IMR-90 (cell line): ENCODE measurements at regions not wholly inside any gene's neighbourhood (a gene's known extent, or its start where the extent isn't known, plus 50 kb on each side); places are given as distances from the start of the nearest gene placed in this dataset.

Source experiments
- ATAC-seq: fragments of 200-7000 bp; cut with Tn5 transposase; 2 replicates; pipeline ENCODE4 v1.9.1; 2020; ENCODE audit warnings: low read depth, mild to moderate bottlenecking, moderate library complexity
- BruUV-seq: library from RNA; stranded (reverse); fragments of 400-500 nt; replicated peaks from 2 replicates; lab custom pipeline; 2021; lab: Mats Ljungman, UMichigan
- CTCF ChIA-PET: fragments of 300-600 bp; formaldehyde crosslinking; extraction: SDS; loops from one replicate; lab custom pipeline; 2021; ENCODE audit warnings: antibody characterized with exemption; lab: Yijun Ruan, JAX
- POLR2A ChIA-PET: fragments of 300-600 bp; sonication (Branson Sonifier 250); formaldehyde crosslinking; loops from one replicate; lab custom pipeline; 2022; ENCODE audit warnings: antibody characterized with exemption; ENCODE audit not compliant: unreplicated experiment; lab: Charles Lee
- DNase-seq: peaks from one replicate; pipeline ENCODE4 v3.0.0; 2013
- H2AFZ ChIP-seq: replicated peaks from 2 replicates; pipeline ENCODE3; 2013; ENCODE audit warnings: low read length, mild to moderate bottlenecking; ENCODE audit not compliant: poor library complexity
- H2AK5ac ChIP-seq: 2 replicates; pipeline ENCODE4 v1.6.1; 2013; ENCODE audit warnings: low read depth, low read length, inconsistent platforms
- H2AK9ac ChIP-seq: replicated peaks from 2 replicates; pipeline ENCODE3; 2013; ENCODE audit warnings: mild to moderate bottlenecking, low read depth, low read length, moderate library complexity; ENCODE audit not compliant: poor library complexity
- H2BK120ac ChIP-seq: 2 replicates; pipeline ENCODE4 v1.6.1; 2013; ENCODE audit warnings: low read depth, low read length, inconsistent platforms
- H2BK15ac ChIP-seq: 3 replicates; pipeline ENCODE4 v1.6.1; 2013; ENCODE audit warnings: low read depth, low read length, inconsistent platforms
- H2BK20ac ChIP-seq: 2 replicates; pipeline ENCODE4 v1.6.1; 2013; ENCODE audit warnings: low read depth, mild to moderate bottlenecking, inconsistent platforms, low read length, moderate library complexity
- H2BK5ac ChIP-seq: 2 replicates; pipeline ENCODE4 v1.6.1; 2013; ENCODE audit warnings: mild to moderate bottlenecking, low read depth, low read length, inconsistent platforms; ENCODE audit not compliant: poor library complexity, severe bottlenecking
- H3K14ac ChIP-seq: replicated peaks from 2 replicates; pipeline ENCODE4 v1.6.1; 2013; ENCODE audit warnings: low read depth, low read length, inconsistent platforms
- H3K18ac ChIP-seq: 2 replicates; pipeline ENCODE4 v1.6.1; 2013; ENCODE audit warnings: low read depth, low read length, control low read depth
- H3K23ac ChIP-seq: 2 replicates; pipeline ENCODE4 v1.6.1; 2013; ENCODE audit warnings: low read depth, low read length, inconsistent platforms
- H3K27ac ChIP-seq: 2 replicates; pipeline ENCODE4 v1.5.1; 2013; ENCODE audit warnings: mild to moderate bottlenecking, control low read depth, low read length; ENCODE audit not compliant: insufficient read depth
- H3K27me3 ChIP-seq: 2 replicates; pipeline ENCODE4 v1.6.1; 2013; ENCODE audit warnings: low read length; ENCODE audit not compliant: control insufficient read depth, insufficient read depth
- H3K36me3 ChIP-seq: 2 replicates; pipeline ENCODE4 v1.6.1; 2013; ENCODE audit warnings: low read length, mixed read lengths; ENCODE audit not compliant: control insufficient read depth, insufficient read depth
- H3K4ac ChIP-seq: 2 replicates; pipeline ENCODE4 v1.6.1; 2013; ENCODE audit warnings: low read depth, low read length, inconsistent platforms
- H3K4me1 ChIP-seq: 2 replicates; pipeline ENCODE4 v1.6.1; 2013; ENCODE audit warnings: low read length, mixed read lengths; ENCODE audit not compliant: control insufficient read depth, insufficient read depth
- H3K4me2 ChIP-seq: 2 replicates; pipeline ENCODE4 v1.6.1; 2013; ENCODE audit warnings: low read depth, mild to moderate bottlenecking, control low read depth, low read length, moderate library complexity
- H3K4me3 ChIP-seq: 2 replicates; pipeline ENCODE4 v1.5.1; 2013; ENCODE audit warnings: low read depth, mild to moderate bottlenecking, control low read depth, low read length, moderate library complexity; ENCODE audit not compliant: insufficient read depth
- H3K56ac ChIP-seq: 2 replicates; pipeline ENCODE4 v1.6.1; 2013; ENCODE audit warnings: low read length, inconsistent platforms; ENCODE audit not compliant: insufficient read depth; ENCODE audit errors: extremely low read depth
- H3K79me1 ChIP-seq, 2 experiments: 2 replicates each; pipeline ENCODE4 v1.6.1; 2013; ENCODE audit warnings: low read length in 2 of 2, inconsistent platforms in 1 of 2, low read depth in 1 of 2
- H3K9ac ChIP-seq: 2 replicates; pipeline ENCODE4 v1.6.1; 2013; ENCODE audit warnings: low read depth, low read length, control low read depth
- H3K9me1 ChIP-seq: 2 replicates; pipeline ENCODE4 v1.6.1; 2013; ENCODE audit warnings: low read length, inconsistent platforms; ENCODE audit not compliant: insufficient read depth
- H3K9me3 ChIP-seq: 2 replicates; pipeline ENCODE4 v1.6.1; 2013; ENCODE audit warnings: low read length; ENCODE audit not compliant: control insufficient read depth, insufficient read depth
- H4K20me1 ChIP-seq: 2 replicates; pipeline ENCODE4 v1.6.1; 2013; ENCODE audit warnings: low read length, inconsistent platforms; ENCODE audit not compliant: insufficient read depth
- H4K5ac ChIP-seq: 2 replicates; pipeline ENCODE4 v1.6.1; 2013; ENCODE audit warnings: mild to moderate bottlenecking, low read depth, low read length, control low read depth
- H4K8ac ChIP-seq, 2 experiments: 2 replicates each; pipeline ENCODE4 v1.6.1; 2013; ENCODE audit warnings: low read depth in 2 of 2, low read length in 2 of 2, control low read depth in 1 of 2, inconsistent platforms in 1 of 2
- H4K91ac ChIP-seq: 2 replicates; pipeline ENCODE4 v1.6.1; 2013; ENCODE audit warnings: low read depth, low read length, inconsistent platforms; ENCODE audit not compliant: insufficient read depth
- CHD1 ChIP-seq: IDR thresholded peaks from 2 replicates; pipeline ENCODE4 v1.6.1; 2012; ENCODE audit warnings: low read depth, low read length, improper control_type of control experiment
- ELK1 ChIP-seq: fragments of 150-350 bp; IDR thresholded peaks from 2 replicates; pipeline ENCODE4 v1.6.1; 2016; ENCODE audit warnings: low read depth, mild to moderate bottlenecking, low read length, moderate library complexity, borderline replicate concordance
- MAZ ChIP-seq: IDR thresholded peaks from 2 replicates; pipeline ENCODE4 v1.6.1; 2012; ENCODE audit warnings: low read depth, mild to moderate bottlenecking, low read length, improper control_type of control experiment, moderate library complexity, borderline replicate concordance
- NFE2L2 ChIP-seq: fragments of 150-350 bp; IDR thresholded peaks from 2 replicates; pipeline ENCODE4 v1.6.1; 2016; ENCODE audit warnings: low read depth, mild to moderate bottlenecking, low read length
- POLR2A ChIP-seq: IDR thresholded peaks from 2 replicates; pipeline ENCODE4 v1.6.1; 2012; ENCODE audit warnings: mild to moderate bottlenecking, low read depth, low read length
- RAD21 ChIP-seq: IDR thresholded peaks from 2 replicates; pipeline ENCODE4 v1.6.1; 2012; ENCODE audit warnings: low read length, improper control_type of control experiment
- RFX5 ChIP-seq: IDR thresholded peaks from 2 replicates; pipeline ENCODE4 v1.8.0; 2012; ENCODE audit warnings: low read depth, mild to moderate bottlenecking, low read length, moderate library complexity
- WGBS, 2 experiments: methylation state at CpG; one replicate each; pipeline versions ENCODE4 v1.1.5 to v1.1.7; 2013; ENCODE audit warnings: missing lambda C conversion rate in 2 of 2; ENCODE audit not compliant: insufficient read length in 1 of 2; ENCODE audit errors: extremely low coverage in 2 of 2; 5-methylcytosine and 5-hydroxymethylcytosine counted together
- dilution Hi-C: fragments of 300-500 bp; cut with HindIII; formaldehyde crosslinking; loops from one replicate; pipeline ENCODE4 v1.14.3; 2018; ENCODE audit warnings: low sequenced_read_pairs; ENCODE audit not compliant: unreplicated experiment
- in situ Hi-C: fragments of 300-500 bp; cut with MboI; formaldehyde crosslinking; loops from 3 replicates; pipeline ENCODE4 v1.14.3; 2019; ENCODE audit warnings: low sequenced_read_pairs, inconsistent platforms, mixed read lengths
- intact Hi-C: fragments of 100-400 bp; cut with micrococcal nuclease; formaldehyde crosslinking; loops from 2 replicates; pipeline ENCODE4 v1.10.0; 2022
- TF ChIP-seq, protein P1 (sequence below): conservative IDR thresholded peaks from 2 replicates; pipeline ENCODE4 v1.5.1; 2012; ENCODE audit warnings: mild to moderate bottlenecking, low read depth, low read length, improper control_type of control experiment

GRCh38 chr2:235430366-235431083, 63.3 kb upstream of the AGAP1 start:
- H4K20me1 ChIP-seq: no peaks in the 10 kb centered on the region
- ChIA-PET CTCF (no interaction called here), POLR2A (no interaction called here)
- H3K4me2 ChIP-seq: no peak overlapping the region
- no peak overlapping the region for H2AK5ac ChIP-seq
- no peak overlapping the region for H4K8ac ChIP-seq
- H3K9me1 ChIP-seq: no peaks in the 10 kb centered on the region
- H2AFZ ChIP-seq: no peak overlapping the region
- H2BK15ac ChIP-seq: no peak overlapping the region
- in situ Hi-C loops (no loop called here), intact Hi-C loops (loop anchor here (10.0 kb wide), 1 partner anchor 164 kb away; no protein-coding TSS in a partner anchor), dilution Hi-C loops (no loop called here)
- no peaks in the 10 kb centered on the region for H3K4me1 ChIP-seq
- no peak overlapping the region for H3K27ac ChIP-seq
- TF ChIP-seq, protein P1, sequence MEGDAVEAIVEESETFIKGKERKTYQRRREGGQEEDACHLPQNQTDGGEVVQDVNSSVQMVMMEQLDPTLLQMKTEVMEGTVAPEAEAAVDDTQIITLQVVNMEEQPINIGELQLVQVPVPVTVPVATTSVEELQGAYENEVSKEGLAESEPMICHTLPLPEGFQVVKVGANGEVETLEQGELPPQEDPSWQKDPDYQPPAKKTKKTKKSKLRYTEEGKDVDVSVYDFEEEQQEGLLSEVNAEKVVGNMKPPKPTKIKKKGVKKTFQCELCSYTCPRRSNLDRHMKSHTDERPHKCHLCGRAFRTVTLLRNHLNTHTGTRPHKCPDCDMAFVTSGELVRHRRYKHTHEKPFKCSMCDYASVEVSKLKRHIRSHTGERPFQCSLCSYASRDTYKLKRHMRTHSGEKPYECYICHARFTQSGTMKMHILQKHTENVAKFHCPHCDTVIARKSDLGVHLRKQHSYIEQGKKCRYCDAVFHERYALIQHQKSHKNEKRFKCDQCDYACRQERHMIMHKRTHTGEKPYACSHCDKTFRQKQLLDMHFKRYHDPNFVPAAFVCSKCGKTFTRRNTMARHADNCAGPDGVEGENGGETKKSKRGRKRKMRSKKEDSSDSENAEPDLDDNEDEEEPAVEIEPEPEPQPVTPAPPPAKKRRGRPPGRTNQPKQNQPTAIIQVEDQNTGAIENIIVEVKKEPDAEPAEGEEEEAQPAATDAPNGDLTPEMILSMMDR: no peak
- no peak for TF ChIP-seq ELK1
- TF ChIP-seq RAD21: no peak
- TF ChIP-seq POLR2A: no peak
- TF ChIP-seq NFE2L2: no peak
- TF ChIP-seq MAZ: no peak
- no peak for TF ChIP-seq CHD1
- no peak for TF ChIP-seq RFX5
- H3K4ac ChIP-seq: no peak overlapping the region
- no peak overlapping the region for H4K5ac ChIP-seq
- no peak overlapping the region for H3K56ac ChIP-seq
- DNase-seq: no peak
- H3K4me3 ChIP-seq: no peak overlapping the region
- no peak overlapping the region for H3K14ac ChIP-seq
- no peak overlapping the region for H3K9ac ChIP-seq
- no peak overlapping the region for H3K23ac ChIP-seq
- no TSS peak for BruUV-seq
- H3K9me3 ChIP-seq: no peaks in the 10 kb centered on the region; the same call in 1 of the 2 replicates
- no peak overlapping the region for H2AK9ac ChIP-seq
- H3K18ac ChIP-seq: no peak overlapping the region
- no peak for ATAC-seq
- no peak overlapping the region for H2BK120ac ChIP-seq
- H3K27me3 ChIP-seq: peaks cover 48% of the 10 kb centered on the region
- no peaks in the 10 kb centered on the region for H3K79me1 ChIP-seq
- H2BK5ac ChIP-seq: no peak overlapping the region
- 59% methylated on average over 2 of the region's 6 CpGs; no CpG with 5 or more reads in 1 of the 2 experiments for WGBS, 2 experiments
- no peak overlapping the region for H4K91ac ChIP-seq
- no peak overlapping the region for H2BK20ac ChIP-seq
- no peaks in the 10 kb centered on the region for H3K36me3 ChIP-seq
